Immature natural killer cell (primary cell): ENCODE measurements at regions not wholly inside any gene's neighbourhood (a gene's known extent, or its start where the extent isn't known, plus 50 kb on each side); places are given as distances from the start of the nearest gene placed in this dataset.
A peak's percentile ranks its signal among the peaks of the same experiment; 100 is the strongest.

ENCODE experiments used
- DNase-seq, 3 donors: peaks; one replicate each; pipeline ENCODE4 v3.0.0; 2022; ENCODE audit warnings: mixed read lengths in 1 of 3
- H3K27ac Mint-ChIP-seq, 6 donors: one replicate each; pipeline ENCODE4 v1.8.0; 2020; ENCODE audit warnings: mixed read lengths in 6 of 6, mild to moderate bottlenecking in 5 of 6, inconsistent platforms in 4 of 6, moderate library complexity in 3 of 6
- H3K27me3 Mint-ChIP-seq, 3 donors: one replicate each; pipeline ENCODE4 v1.8.0; 2020 to 2021; ENCODE audit warnings: low read depth in 3 of 3, mild to moderate bottlenecking in 3 of 3, mixed read lengths in 3 of 3, moderate library complexity in 3 of 3, inconsistent platforms in 1 of 3
- H3K36me3 Mint-ChIP-seq, 3 donors: one replicate each; pipeline ENCODE4 v1.8.0; 2020; ENCODE audit warnings: mixed read lengths in 3 of 3, inconsistent platforms in 2 of 3, mild to moderate bottlenecking in 2 of 3
- H3K4me1 Mint-ChIP-seq, 2 donors: one replicate each; pipeline ENCODE4 v1.8.0; 2020; ENCODE audit warnings: inconsistent platforms in 2 of 2, mild to moderate bottlenecking in 2 of 2, mixed read lengths in 2 of 2, moderate library complexity in 1 of 2
- H3K4me3 Mint-ChIP-seq, 5 donors: one replicate each; pipeline ENCODE4 v1.8.0; 2020; ENCODE audit warnings: mild to moderate bottlenecking in 5 of 5, mixed read lengths in 5 of 5, inconsistent platforms in 3 of 5, moderate library complexity in 3 of 5
- H3K9me3 Mint-ChIP-seq, 6 donors: one replicate each; pipeline ENCODE4 v1.8.0; 2020; ENCODE audit warnings: mild to moderate bottlenecking in 6 of 6, mixed read lengths in 6 of 6, inconsistent platforms in 4 of 6, moderate library complexity in 3 of 6

- H3K4me1 Mint-ChIP-seq = peaks cover 22 to 43% of the 10 kb centered on the region in 2 donors
- H3K4me3 Mint-ChIP-seq = no peak overlapping the region
- H3K27me3 Mint-ChIP-seq = peaks cover 5 to 24% (median 12%) of the 10 kb centered on the region in 3 donors
These were observed 398.2 kb upstream of the TRIB2 start for GRCh38 chr2:12318427-12319057.

GRCh38 chr2:12320027-12320734 is 396.6 kb upstream of the TRIB2 start:
- H3K27ac Mint-ChIP-seq = no peak overlapping the region
- H3K4me3 Mint-ChIP-seq = peak overlapping the region in 1 of 5 donors; percentile 3

More at GRCh38 chr2:12318427-12319057, 398.2 kb upstream of the TRIB2 start:
- Mint-ChIP-seq H3K9me3 (no peaks in the 10 kb centered on the region), H3K27ac (no peak overlapping the region), H3K36me3 (no peaks in the 10 kb centered on the region)
- no peak for DNase-seq

GRCh38 chr2:12320991-12321641 is 395.6 kb upstream of the TRIB2 start:
- Mint-ChIP-seq H3K27me3 (peaks cover 7 to 16% (median 14%) of the 10 kb centered on the region in 3 donors), H3K27ac (no peak overlapping the region), H3K4me1 (peaks cover 18 to 33% of the 10 kb centered on the region in 2 donors), H3K4me3 (no peak overlapping the region), H3K36me3 (no peaks in the 10 kb centered on the region), H3K9me3 (no peaks in the 10 kb centered on the region)
- no peak for DNase-seq

More at GRCh38 chr2:12320027-12320734, 396.6 kb upstream of the TRIB2 start:
- peaks cover 9 to 17% (median 12%) of the 10 kb centered on the region in 3 donors for H3K27me3 Mint-ChIP-seq
- no peaks in the 10 kb centered on the region for H3K36me3 Mint-ChIP-seq
- DNase-seq = no peak
- H3K9me3 Mint-ChIP-seq = no peaks in the 10 kb centered on the region
- H3K4me1 Mint-ChIP-seq = peaks cover 18 to 38% of the 10 kb centered on the region in 2 donors

DNA sequence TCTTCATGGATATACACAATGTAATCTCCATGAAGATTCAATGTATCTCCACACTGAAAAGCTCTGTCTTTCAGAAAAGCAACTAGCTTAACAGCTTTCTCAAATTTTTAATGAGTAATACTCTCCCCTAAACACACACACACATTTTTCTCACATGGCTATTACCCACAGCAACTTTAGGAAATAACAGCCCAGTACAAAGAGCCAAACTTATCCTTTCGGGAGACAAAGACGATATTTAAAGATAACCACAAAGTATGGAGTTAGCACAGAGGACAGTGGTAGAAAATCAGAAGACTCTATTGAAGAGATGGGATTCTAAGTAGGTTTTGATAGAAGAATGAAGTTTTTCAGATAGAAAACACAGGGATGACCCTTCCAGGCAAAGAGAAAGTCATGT is 394.9 kb upstream of the TRIB2 start:
- no peak overlapping the region for H3K4me3 Mint-ChIP-seq

GRCh38 chr2:12325806-12326205 is 390.9 kb upstream of the TRIB2 start:
- peaks cover 0 to 2% (median 0%) of the 10 kb centered on the region in 6 donors for H3K9me3 Mint-ChIP-seq
- no peak overlapping the region for H3K27ac Mint-ChIP-seq

More for the DNA sequence above, 394.9 kb upstream of the TRIB2 start:
- Mint-ChIP-seq H3K27ac (no peak overlapping the region), H3K27me3 (peaks cover 7 to 18% (median 16%) of the 10 kb centered on the region in 3 donors), H3K36me3 (peaks cover 0 to 4% (median 0%) of the 10 kb centered on the region in 3 donors), H3K9me3 (no peaks in the 10 kb centered on the region), H3K4me1 (peaks cover 12 to 25% of the 10 kb centered on the region in 2 donors)
- DNase-seq = no peak

DNA sequence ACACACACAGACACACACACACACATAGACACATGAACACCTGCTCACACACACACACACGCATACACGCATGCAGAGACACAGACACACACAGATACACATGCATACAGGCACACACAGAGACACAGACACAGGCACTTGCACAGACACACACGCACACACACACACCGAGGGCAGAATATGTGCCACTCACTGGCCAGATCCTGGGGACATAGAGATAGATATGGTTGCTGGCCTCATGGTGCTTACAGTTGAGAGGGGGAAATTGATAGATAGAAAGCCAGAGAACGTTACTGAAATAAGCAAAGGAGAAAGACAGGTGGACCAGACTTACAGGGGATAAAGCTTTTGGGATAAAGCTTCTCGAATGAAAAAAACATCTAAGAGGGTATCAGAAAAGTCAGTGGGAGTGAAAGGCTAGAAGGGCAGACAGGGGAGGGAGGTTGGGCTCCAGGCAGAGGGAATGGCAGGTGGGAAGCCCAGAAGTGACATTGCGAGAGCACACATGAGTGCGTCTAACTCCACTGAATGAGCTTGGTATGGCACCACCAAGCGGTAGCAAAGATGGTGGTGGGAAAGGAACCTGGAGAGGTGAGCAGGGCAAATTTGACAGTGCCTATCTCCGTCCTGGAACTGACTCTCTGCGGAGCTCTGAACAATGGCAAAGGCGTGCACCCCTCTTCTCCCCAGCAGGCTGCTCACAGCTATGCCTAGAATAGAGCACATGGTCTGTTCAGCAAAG is 390.1 kb upstream of the TRIB2 start:
- no peak overlapping the region for H3K27ac Mint-ChIP-seq
- peaks cover 0 to 4% (median 0%) of the 10 kb centered on the region in 3 donors for H3K36me3 Mint-ChIP-seq
- H3K27me3 Mint-ChIP-seq = peaks cover 3 to 12% (median 7%) of the 10 kb centered on the region in 3 donors
- peak in 1 of 3 donors; percentile 5 for DNase-seq
- H3K9me3 Mint-ChIP-seq = peaks cover 0 to 2% (median 0%) of the 10 kb centered on the region in 6 donors
- H3K4me3 Mint-ChIP-seq = no peak overlapping the region
- no peaks in the 10 kb centered on the region for H3K4me1 Mint-ChIP-seq

More at GRCh38 chr2:12325806-12326205, 390.9 kb upstream of the TRIB2 start:
- peak overlapping the region in 1 of 5 donors; percentile 10 for H3K4me3 Mint-ChIP-seq
- DNase-seq = no peak
- no peaks in the 10 kb centered on the region for H3K4me1 Mint-ChIP-seq
- H3K36me3 Mint-ChIP-seq = peaks cover 0 to 4% (median 0%) of the 10 kb centered on the region in 3 donors
- peaks cover 3 to 11% (median 8%) of the 10 kb centered on the region in 3 donors for H3K27me3 Mint-ChIP-seq

DNA sequence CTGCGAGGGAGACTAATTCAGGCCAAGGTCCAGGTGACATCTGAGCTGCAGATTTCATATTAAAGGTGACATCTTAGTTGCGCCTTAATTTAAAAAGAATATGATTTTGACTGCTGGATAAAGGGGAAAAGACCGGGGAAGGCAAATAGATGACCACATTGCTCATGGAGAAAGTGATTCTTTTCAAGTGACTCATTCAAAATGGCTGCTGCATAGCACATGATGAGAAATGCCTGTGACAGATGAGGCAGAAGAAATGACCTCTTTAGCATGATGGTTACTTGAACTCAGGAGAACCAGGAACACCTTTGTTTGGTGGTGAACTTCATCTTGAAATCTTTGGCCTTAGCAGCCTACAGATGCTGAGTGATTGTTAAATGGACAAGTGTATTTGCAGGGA is 385.8 kb upstream of the TRIB2 start:
- peaks cover 0 to 11% (median 0%) of the 10 kb centered on the region in 3 donors for H3K36me3 Mint-ChIP-seq
- H3K4me3 Mint-ChIP-seq = no peak overlapping the region
- peaks cover 0 to 4% (median 0%) of the 10 kb centered on the region in 6 donors for H3K9me3 Mint-ChIP-seq
- H3K4me1 Mint-ChIP-seq = no peaks in the 10 kb centered on the region
- no peak overlapping the region for H3K27ac Mint-ChIP-seq
- DNase-seq = no peak
- peaks cover 0 to 7% (median 6%) of the 10 kb centered on the region in 3 donors for H3K27me3 Mint-ChIP-seq

- H3K4me1 Mint-ChIP-seq = no peaks in the 10 kb centered on the region
- H3K9me3 Mint-ChIP-seq = peaks cover 0 to 4% (median 0%) of the 10 kb centered on the region in 6 donors
- DNase-seq = no peak
- no peak overlapping the region for H3K27ac Mint-ChIP-seq
- peaks cover 0 to 5% (median 3%) of the 10 kb centered on the region in 3 donors for H3K27me3 Mint-ChIP-seq
- no peak overlapping the region for H3K4me3 Mint-ChIP-seq
- peaks cover 0 to 7% (median 0%) of the 10 kb centered on the region in 3 donors for H3K36me3 Mint-ChIP-seq
These were observed 385.0 kb upstream of the TRIB2 start for GRCh38 chr2:12331698-12332097.

- peaks cover 0 to 7% (median 0%) of the 10 kb centered on the region in 3 donors for H3K36me3 Mint-ChIP-seq
- H3K27ac Mint-ChIP-seq = no peak overlapping the region
These were observed 383.4 kb upstream of the TRIB2 start for GRCh38 chr2:12333293-12333692.

DNA sequence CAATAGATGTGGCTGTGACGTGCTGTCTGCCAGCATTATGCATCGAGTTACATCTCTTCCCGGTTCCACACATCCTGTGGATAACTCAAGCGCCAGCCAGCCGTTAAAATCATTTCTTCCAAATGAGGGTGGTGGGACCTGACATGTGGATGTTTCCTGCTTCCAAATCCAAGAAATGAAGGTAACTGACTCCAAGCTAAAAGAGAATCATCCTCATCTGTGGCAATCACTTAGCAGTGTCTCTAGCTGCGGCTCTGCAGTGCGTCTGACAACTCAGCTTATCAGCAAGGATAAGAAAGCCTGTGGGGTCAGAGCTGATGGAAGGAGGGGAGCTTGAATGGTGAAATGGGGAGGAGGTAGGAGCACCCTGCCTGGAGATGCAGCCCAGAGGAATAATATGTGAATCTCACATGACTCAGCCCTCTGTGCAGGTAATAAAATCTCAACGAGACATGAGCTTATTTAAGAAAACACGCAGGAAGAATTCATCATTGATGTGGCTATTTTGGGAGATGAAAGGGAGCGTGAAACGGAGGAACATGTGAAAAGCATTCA is 382.2 kb upstream of the TRIB2 start:
- no peak for DNase-seq
- peaks cover 0 to 5% (median 0%) of the 10 kb centered on the region in 3 donors for H3K27me3 Mint-ChIP-seq
- no peaks in the 10 kb centered on the region for H3K4me1 Mint-ChIP-seq
- peaks cover 0 to 4% (median 0%) of the 10 kb centered on the region in 6 donors for H3K9me3 Mint-ChIP-seq
- H3K27ac Mint-ChIP-seq = no peak overlapping the region
- H3K36me3 Mint-ChIP-seq = peaks cover 0 to 7% (median 0%) of the 10 kb centered on the region in 3 donors
- no peak overlapping the region for H3K4me3 Mint-ChIP-seq

More at GRCh38 chr2:12333293-12333692, 383.4 kb upstream of the TRIB2 start:
- peaks cover 0 to 5% (median 1%) of the 10 kb centered on the region in 3 donors for H3K27me3 Mint-ChIP-seq
- no peaks in the 10 kb centered on the region for H3K4me1 Mint-ChIP-seq
- DNase-seq = no peak
- H3K4me3 Mint-ChIP-seq = no peak overlapping the region
- peaks cover 0 to 4% (median 0%) of the 10 kb centered on the region in 6 donors for H3K9me3 Mint-ChIP-seq

DNA sequence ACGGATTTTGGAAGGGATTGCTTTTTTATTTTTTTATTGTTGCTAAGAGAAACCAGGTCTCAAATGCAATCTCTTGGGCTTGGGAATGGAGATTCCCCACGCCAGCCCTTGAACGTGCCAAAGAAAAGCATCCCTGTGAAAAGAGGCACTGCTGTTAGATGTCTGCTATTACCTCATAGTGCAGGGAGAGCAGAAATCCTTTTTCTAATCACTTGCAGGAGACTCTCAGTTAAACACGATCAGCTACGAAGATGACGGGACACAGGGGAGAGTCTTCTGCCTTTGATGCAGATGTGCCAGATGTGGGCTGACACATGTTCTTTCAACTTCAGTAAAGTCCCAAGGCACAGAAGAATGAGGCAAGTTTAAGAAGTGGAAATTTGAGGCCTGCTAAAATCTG is 381.6 kb upstream of the TRIB2 start:
- DNase-seq = no peak
- Mint-ChIP-seq H3K27ac (no peak overlapping the region), H3K27me3 (peaks cover 0 to 5% (median 0%) of the 10 kb centered on the region in 3 donors), H3K36me3 (peaks cover 0 to 7% (median 0%) of the 10 kb centered on the region in 3 donors), H3K4me1 (no peaks in the 10 kb centered on the region), H3K4me3 (no peak overlapping the region), H3K9me3 (peaks cover 0 to 2% (median 0%) of the 10 kb centered on the region in 6 donors)

DNA sequence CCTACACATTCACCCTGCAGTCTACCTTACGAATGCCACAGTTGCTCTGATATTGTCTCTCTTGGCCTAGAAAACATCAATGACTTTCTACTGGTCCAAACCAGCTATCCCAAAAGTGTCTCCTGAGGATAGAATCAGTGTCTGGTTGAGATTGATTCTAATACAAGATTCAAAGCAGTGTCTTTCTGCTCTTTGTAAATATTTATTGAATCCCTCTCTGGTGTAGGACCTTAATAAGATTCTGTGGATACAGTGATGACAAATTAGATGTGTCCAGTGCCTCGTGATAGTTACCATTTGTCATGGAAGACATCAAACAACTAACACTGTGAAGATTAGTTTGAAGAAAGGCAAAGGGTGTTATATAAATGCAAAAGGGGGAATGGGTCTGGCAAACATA is 380.7 kb upstream of the TRIB2 start:
- no peak overlapping the region for H3K4me3 Mint-ChIP-seq
- peaks cover 0 to 2% (median 0%) of the 10 kb centered on the region in 6 donors for H3K9me3 Mint-ChIP-seq
- peaks cover 0 to 7% (median 0%) of the 10 kb centered on the region in 3 donors for H3K36me3 Mint-ChIP-seq
- no peak overlapping the region for H3K27ac Mint-ChIP-seq
- H3K27me3 Mint-ChIP-seq = peaks cover 0 to 5% (median 0%) of the 10 kb centered on the region in 3 donors
- no peaks in the 10 kb centered on the region for H3K4me1 Mint-ChIP-seq
- no peak for DNase-seq
